ENCODE measurements at regions not wholly inside any gene's neighbourhood (a gene's known extent, or its start where the extent isn't known, plus 50 kb on each side); places are given as distances from the start of the nearest gene placed in this dataset.

DNA sequence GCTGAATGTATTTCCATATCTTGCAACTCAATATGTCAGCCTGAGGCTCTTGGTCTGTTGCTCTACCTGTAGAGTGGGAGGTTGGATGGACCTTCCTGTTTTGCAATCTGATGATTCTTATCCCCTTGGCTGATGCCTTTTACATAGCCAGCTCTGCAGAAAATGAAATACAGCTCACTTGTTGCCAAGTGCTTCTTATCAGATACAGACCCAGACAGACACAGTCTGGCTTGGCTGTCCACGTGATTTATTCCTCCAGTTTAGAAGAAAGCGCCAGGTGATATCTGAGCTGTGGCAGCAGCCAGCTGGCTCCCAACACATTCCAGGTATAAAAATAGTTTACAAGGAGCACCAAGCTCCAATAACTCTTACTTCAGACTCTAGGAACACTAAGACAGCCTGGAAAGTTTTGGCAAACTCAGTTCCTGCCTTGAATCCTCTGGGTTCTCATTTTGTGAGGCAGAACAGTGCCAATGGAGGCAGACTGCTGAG is 479.2 kb upstream of the USP24 start:
- TF ChIP-seq POLR2AphosphoS5 (IDR thresholded peaks at IDR 0.05) (no peak), CTCF (IDR thresholded peaks at IDR 0.05) (no peak), EP300 (IDR thresholded peaks at IDR 0.05) (no peak)
